Heart left ventricle (tissue), 13 donors: ENCODE measurements at regions not wholly inside any gene's neighbourhood (a gene's known extent, or its start where the extent isn't known, plus 50 kb on each side); places are given as distances from the start of the nearest gene placed in this dataset.

Source experiments
- CTCF ChIP-seq, 12 donors: fragments of 200-600 bp; sonication (generic) in 4 of 12; IDR thresholded peaks; one replicate each; pipeline versions ENCODE4 v1.5.0 to v1.8.0; 2018 to 2022; ENCODE audit warnings: antibody characterized with exemption in 12 of 12, mild to moderate bottlenecking in 5 of 12
- POLR2A ChIP-seq, 2 donors: fragments of 450-650 bp; IDR thresholded peaks; one replicate each; pipeline ENCODE4 v1.6.1; 2017; ENCODE audit warnings: antibody characterized with exemption in 2 of 2, mild to moderate bottlenecking in 2 of 2, moderate library complexity in 2 of 2
- donor health status: ischemic (EF 13 %, LVEDD 7.1; RV severe dilation, severe dysfunction).
- donor health status: DM: no; HTN: yes; CAD: no.
- donor health status: DM: no; HTN: no; CAD: no.
- donor health status: ischemic (EF 25% LVEDD 6.9; RV normal size, moderate dysfunction).
- donor health status: ischemic (EF 25% LVEDD 5.7; RV mildly dilated, moderate dysfunction).
- donor health status: ischemic (EF 35%, LVEDD 5.7; RV mildly dilated, moderate dysfunction).
- donor health status: nonischemic (EF 11% LVEDD 7.7; RV severe dilation, severe dysfunction).
- donor health status: DM: yes; HTN: yes; CAD: no.
- donor health status: PGD.
- donor health status: ischemic (EF 29% LVEDD 5.4; RV normal size, mild dysfunction).
- donor health status: nonischemic (EF 23%, LVEDD 6.1; RV moderate dilation, normal function).

- TF ChIP-seq CTCF (IDR thresholded peaks at IDR 0.05) (no peak), POLR2A (IDR thresholded peaks at IDR 0.05) (no peak)
Measured at GRCh38 chr12:107951024-107951423, 176.5 kb downstream of the ASCL4 start.
